M059J (cell line): ENCODE measurements at regions not wholly inside any gene's neighbourhood (a gene's known extent, or its start where the extent isn't known, plus 50 kb on each side); places are given as distances from the start of the nearest gene placed in this dataset.
A peak's percentile ranks its signal among the peaks of the same experiment; 100 is the strongest.

Experiments used
- DNase-seq: peaks from one replicate; pipeline ENCODE4 v3.0.0-alpha.2; 2012; ENCODE audit warnings: low read depth

DNA sequence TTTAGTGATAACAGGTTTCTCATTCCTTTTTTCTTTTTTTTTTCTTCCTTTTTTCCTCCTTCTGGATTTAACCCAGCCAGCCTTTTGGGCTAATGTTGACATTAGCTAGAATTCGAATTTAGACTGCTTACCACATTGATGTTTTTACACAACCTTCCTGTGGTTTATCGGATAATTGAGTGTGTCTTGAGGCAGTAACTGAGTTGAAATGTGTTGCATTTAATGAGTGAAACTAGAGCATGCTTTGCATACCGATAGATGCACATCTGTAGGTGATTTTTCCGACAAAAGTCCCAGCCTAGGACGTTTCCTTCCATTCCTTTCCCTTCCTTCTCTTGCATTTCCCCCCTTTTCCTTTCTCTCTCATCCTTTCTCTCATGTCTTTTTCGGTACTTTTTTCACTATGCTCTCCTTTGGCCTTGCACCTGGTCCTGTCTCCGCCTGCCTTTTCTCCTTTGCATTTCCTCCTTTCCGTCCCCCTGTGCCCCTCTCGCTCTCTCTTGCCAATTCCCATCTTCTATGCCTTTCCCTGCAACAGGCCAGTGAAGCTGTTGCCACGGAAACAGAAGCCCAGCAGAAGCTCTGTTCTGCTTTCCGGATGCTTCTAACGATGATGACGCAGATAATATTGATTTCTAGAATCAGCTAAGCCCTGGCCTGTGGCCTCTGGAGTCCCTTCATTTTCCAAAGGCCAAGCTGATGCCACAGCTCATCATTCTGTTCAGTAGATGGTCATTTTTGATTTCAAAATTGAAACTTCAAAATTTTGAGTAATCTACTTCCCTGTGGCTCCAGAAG lies 76.1 kb downstream of the SLC25A47 start:
- no peak for DNase-seq

DNA sequence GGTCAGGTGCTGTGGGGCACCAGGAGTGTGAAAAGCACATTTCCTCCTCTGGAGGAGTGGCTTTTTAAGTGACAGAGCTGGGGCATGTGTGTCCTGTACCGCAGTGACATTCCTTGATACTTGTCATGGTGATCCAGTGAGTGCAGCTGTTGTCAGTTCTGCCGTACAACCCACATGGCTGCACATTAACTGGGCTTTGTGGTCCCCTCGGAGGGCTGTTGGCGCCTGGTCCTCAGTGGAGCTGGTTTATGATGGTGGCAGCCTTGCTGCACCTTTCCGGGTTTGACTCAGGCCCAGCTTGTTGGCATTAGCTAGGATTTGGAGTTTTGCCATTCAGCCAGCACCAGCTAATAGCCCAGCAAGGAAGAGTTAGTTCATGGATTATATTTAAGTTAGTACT lies 77.0 kb downstream of the SLC25A47 start:
- peak; percentile 26 for DNase-seq

DNA sequence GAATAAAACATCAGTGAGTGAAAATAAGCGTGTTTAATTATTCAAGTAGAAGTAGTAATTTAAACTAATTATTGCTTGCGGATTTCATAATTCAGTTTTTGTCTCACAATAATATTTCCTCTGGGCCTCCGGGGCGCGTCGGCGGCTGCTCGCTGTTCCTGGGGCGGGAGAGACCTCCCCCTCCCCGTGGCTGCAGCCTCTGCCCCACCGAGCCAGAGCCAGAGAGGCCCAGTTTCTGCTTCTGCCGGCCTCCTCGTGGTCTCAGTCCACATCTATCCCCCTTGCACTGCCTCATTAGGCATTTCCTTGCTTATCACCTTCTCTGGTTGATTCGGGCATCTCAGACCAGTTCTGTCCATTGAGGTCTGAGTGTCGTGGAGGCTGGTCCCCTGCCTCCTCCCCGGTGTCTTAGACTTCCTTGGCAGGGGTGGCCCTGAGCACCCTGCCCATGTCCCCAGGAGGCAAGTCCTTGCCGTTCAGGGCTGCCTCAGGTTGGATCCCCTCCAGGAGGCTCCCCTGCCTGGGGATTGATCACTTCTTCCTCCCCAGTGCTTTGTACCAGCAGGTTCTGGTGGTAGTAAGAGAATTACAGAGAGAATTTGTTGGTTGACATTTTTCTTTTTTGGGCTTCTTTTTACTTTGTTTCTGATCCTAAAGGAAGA lies 78.0 kb downstream of the SLC25A47 start:
- DNase-seq, result no peak

DNA sequence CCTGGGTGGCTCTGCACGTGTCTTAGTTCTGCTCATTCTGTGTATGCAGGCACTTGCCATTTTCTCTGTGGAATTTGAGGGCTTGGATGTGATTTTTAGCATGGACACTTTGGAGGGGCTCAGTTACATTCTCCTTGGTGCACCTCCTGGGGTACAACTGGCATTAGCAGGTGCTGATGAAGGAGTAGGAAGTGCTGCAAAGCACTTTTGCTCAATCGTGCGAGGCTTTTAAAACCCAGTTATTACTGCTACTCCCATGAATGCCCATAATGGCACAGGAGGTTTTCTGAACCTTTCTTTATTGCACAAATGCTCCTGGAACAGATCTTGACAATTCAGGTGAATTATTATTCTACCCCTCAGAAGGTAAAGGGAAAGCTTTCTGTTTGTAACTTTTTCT lies 78.7 kb downstream of the SLC25A47 start:
- no peak for DNase-seq

DNA sequence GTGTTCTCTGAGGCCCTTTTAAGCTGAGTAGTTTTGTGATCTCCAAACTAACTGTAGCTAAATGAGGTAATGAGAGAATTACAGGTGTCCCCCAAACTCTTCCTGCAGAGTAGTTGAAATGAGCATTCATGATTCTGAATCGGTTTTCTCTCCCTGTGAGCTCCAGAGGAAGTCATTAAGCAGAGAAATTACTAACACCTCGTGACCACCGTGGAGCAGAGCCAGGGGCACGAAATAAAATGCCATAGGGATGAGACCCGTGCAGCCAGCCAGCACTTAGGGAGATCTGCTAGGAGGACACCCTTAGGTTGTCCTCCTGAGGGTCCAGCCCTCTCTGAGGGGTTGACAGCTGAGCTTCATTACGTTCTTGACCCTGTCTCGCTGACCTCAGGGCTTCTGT lies 79.5 kb downstream of the SLC25A47 start:
- peak; percentile 39 for DNase-seq

DNA sequence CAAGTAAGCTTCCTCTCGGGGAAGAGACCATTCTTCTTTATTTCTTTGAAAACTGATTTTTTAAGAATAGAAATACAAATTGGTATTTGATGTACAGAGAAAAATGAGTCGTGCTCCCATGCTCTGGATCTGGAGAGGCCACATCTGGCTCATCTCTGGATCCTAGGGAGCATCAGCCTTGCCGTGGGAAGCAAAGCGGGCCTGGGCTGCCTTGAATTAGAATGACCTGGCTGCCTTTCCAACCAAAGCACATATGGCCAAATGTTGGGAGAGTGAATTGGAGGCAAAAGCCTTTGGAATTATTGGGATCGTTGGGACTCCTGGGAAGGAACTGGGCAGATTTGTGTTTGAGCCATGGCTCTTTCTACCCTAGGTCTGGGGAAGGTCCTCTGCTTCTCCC lies 80.0 kb downstream of the SLC25A47 start:
- DNase-seq, result no peak

DNA sequence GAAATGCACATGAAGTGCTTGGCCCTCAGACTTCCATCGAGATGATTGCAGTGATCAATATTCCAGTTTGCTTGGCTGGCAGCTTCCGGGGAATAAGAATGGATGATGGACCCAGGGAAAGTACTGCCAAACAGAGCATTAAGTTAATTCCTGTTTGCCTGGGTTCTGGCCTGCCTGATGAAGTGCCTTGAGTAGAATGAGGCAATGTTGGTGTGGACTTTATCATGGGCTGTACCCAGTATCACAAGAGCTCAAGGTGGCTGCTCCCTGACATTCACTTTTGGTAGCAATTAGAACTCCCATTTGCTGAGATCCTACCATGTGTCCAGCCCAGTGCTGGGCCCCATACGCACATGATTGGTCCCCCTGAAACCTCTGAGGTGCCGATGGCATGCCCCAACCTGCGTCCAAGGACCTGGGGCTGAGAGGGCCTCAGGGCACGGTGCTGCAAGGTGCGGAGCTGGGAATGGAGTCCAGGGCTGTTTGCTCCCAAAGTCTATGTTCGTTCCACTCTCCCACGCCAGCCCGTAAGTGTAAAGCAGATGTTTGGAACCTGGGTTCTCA lies 80.7 kb downstream of the SLC25A47 start:
- no peak for DNase-seq

DNA sequence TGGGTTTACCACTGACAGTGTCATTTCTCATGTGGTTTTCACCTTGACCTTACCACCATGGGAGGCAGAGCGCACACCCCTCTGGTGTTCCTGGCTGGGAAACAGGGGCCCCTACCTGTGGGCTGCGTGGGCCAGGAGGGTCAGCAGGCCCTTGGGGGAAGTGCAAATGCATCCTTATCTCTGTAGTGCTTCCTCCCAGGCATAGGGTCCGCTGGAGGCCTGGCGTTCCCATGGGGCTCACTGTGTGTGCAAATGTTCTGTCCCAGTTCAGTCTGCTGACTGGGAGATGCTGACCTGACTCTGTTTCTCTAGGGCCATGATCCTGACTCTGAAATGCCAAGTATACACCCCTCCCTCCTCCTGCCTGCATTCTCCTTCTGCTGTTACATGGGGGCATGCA lies 81.3 kb downstream of the SLC25A47 start:
- no peak for DNase-seq

DNA sequence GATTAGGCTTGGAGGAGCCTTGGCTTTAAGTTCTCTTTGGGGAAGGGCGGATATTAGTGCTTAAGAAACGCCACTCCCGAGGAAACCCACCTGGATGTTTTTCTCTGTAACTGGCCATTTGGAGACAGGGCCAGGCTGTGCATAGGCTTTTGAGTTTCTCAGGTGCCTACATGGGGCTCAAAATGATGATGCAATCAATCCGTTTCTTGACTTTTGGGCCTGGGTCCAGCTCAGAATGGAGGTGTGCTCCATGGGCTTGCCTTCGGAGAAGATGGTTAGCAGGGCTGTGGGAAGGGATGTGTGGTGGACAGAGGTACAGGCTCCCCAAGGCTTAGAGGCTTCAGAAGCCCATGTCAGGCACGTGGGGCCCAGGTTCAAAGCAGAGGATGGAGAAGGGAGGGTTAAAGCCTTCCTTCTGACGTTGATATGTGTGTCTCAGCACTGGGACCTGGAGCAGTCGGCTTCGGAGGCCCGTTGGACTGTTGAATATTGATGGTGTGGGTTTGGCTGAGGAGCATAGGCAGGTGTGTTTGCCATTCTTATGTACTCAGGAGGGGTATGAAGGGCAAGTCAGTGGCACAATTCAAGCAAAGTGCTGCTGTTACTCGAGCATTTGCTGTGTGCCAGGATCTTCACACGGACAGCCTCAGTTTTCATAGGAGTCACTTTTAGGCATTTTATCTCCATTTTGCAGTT lies 82.8 kb downstream of the SLC25A47 start:
- no peak for DNase-seq

DNA sequence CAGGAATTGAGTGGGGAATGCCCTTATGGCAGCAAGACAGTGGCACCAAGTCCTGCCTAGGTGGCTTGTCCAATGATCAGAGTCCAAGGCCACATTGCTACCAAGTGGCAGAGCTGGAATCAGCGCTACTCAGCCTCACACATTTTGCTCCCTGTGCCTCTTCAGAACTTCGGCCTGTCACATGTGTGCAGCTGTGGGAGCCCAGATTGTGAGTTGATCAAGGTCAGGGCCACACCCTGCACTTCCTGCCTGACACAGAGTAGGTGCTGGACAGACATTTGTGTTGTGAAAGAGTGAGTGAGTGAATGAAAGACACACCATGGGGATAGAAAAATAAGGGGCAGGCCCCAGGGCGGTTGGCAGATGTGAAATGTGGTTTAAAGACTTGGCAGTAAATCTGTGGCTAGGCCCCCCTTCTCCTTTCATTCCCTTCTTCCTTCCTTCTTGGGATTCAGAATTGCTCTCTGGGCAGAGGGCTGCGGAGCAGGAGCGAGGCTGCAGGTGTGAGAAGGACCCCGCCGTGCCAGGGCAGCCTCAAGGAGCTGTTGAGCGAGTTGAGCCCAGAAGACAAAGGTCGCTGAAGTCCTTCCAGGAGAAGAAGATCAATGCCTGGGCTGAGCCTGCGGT lies 83.5 kb downstream of the SLC25A47 start:
- DNase-seq, result peak; percentile 52

DNA sequence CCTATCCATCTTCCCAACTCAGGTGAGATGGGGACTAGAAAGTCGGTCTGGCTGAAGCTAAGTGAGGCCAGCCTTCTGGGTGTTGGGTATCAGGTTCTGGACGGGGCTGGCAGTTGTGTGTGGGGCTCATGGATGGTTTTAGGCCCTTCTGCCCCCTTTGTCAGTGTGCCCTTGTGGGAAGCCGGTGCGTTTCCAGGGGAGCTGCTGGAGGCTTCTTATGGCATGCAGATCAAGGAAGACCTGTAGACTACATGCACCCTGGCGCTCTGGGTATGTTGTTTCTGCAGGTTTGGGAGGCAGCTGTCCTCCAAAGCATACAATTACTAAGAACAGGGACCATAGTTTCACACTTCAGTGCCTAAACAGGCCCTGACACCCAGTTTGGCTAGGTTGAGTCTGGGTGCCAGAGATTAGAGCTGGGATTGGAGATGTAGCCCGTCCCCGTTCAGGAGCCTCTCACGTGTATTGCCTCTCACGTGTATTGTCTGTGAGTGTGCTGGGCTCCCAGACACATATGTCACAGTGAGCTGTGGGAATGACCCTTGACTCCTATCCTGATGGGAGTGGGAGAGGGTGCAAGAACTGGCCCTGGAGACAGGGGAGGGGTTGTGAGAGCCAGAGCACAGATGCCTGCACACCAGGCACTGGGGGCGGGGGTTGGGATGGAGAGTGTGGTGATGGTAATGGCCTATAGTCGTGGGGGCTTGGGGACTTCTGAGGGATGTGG lies 84.4 kb downstream of the SLC25A47 start:
- no peak for DNase-seq

DNA sequence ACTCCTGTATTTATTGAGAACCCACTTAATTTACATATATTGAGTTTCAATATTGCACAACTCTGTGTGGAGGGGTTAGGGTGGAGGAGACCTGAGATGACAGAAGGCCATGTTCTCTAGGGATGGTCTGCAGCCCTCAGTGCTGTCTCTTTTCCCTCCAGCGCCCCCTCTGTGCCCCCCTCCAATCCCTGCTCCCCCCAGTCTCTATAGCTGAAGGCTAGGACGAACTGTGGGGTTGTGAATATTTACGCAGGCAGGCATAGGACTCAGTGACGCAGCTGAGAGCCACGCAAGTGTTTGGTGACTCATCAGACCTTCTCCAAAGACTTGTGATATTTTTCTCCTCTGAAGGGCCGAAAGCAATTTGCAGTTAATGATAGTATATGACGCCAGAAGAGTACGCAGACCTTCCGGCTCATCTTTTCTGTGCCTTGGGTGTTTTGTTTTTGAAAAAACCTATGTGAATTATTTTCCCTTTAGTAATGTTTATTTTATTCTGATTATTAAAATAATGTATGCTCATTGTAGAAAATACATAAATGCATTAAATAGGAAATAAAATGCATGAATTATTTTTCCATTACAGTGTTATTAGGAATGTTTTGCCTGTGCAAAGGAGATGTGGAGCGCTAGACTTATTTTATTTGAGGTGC lies 85.3 kb downstream of the SLC25A47 start:
- DNase-seq, result peak; percentile 83

DNA sequence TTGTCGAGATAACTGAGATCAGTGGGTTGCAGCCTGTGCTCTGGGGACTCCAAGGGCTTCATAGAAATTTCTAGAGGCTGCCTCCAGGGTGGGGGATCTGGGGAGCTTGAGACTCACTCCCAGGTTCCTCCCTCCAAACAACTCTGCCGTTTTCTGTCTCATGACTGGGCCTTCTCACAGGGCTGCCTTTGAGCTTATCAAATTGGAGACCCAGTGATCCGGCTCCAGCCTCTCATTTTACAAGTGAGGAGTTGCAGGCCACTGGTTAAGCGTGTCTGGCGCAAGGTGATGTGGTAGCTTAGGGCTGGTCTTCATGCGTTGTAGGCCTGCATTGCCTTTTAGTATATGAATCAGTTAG lies 85.8 kb downstream of the SLC25A47 start:
- DNase-seq, result no peak

DNA sequence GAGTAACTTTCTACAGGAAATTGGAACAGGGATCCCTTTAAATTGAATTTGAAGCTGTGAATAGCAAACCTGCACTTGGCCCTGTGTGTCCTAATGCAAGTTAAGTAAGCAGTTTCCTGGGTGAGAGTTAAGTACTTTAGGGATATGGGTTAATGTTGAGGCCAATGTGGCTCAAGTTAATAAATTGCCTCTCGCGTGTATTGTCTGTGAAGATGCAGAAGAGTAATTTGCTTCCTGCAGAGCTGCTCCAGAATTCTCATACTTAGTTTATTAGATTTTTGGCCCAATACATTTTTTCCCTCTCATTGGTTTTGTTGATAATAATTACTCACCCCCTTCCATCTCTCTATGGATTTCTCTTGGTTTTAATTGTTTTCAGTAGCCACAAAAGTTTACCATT lies 86.5 kb downstream of the SLC25A47 start:
- DNase-seq, result no peak

DNA sequence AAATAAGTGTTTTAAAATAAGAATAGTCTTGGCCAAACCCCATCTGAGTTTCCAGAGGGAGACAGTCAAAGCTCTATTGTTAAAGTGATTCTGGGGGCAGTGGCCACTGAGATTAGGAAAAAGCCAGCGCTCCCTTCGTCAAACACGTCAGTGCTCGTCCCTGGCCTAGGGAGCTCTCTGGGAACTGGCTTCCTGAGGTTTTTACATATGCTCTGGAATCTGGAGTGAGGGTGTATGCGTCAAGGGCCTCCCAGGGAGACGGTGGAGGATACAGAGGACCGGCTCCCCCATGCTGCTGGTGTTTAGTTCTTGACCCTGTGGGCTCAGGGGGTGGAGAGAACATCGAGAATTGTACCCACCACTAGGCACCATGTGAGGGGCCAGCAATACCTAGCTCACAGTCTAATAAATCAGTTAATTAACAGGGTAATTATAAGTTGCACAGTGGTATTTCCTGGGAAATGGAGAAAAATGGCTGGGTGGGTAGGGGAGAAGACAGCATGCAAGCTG lies 87.0 kb downstream of the SLC25A47 start:
- DNase-seq, result peak; percentile 73

DNA sequence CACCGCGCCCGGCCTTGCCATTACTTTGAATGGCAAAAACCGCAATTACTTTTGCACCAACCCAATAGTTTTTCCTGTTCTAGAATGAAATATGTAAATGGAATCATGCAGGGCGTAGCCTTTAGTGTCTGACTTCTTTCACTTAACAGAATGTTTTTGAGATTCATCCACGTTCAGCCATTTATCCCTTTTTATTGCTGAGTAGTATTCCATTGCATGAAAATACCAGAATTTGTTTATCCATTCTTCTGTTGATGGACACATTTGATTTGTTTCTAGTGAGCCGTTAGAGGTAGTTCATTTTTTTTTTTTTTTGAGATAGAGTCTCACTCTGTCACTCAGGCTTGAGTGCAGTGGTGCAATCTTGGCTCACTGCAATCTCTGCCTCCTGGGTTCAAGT lies 90.6 kb downstream of the SLC25A47 start:
- DNase-seq, result no peak

DNA sequence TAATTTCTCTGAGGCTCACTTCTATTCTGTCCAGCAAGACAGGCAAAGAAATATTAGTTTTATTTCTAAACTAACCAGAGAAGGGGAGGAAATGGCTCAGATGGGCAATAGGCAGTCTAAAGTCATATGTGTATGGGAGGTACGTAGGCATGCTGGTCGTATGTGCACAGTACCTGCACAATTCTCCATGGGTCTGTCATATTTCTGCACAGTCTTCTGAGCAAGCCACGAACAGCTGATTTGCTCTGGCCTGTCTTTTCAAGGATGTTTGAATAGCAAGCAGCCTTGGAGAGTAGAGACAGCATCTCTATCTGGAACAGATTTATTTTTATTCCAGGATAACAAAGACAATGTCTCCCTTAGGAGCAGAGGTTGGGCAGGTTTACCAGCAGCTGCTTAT lies 92.1 kb downstream of the SLC25A47 start:
- DNase-seq, result no peak

DNA sequence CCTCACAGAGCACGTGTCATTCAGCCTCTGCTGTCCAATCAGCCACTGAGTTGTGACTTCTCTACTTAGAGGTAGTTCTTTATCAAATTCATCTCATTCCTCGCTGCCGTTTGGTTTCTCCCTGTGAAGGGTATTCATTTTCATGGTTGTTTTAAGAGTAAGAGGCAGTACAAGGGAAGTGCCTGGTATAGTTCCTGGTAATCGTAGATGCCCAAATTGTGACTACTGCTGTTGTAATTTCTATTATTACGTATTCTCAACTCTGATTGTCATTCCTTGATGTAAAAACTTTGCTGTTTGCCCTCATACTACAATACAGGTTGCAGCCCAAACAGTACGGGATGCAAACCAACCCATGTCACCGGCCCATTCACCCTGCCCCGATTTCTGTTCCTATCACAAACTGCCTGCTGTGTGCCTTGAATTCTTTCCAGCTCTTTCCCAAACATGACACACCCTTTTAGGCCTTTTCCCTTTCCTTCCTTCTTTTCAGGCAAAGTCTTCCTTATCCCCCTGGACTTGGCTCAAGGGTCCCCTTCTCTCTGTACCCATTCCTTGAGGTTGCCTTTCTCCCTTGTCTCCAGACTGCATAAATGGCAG lies 93.0 kb downstream of the SLC25A47 start:
- DNase-seq, result no peak

DNA sequence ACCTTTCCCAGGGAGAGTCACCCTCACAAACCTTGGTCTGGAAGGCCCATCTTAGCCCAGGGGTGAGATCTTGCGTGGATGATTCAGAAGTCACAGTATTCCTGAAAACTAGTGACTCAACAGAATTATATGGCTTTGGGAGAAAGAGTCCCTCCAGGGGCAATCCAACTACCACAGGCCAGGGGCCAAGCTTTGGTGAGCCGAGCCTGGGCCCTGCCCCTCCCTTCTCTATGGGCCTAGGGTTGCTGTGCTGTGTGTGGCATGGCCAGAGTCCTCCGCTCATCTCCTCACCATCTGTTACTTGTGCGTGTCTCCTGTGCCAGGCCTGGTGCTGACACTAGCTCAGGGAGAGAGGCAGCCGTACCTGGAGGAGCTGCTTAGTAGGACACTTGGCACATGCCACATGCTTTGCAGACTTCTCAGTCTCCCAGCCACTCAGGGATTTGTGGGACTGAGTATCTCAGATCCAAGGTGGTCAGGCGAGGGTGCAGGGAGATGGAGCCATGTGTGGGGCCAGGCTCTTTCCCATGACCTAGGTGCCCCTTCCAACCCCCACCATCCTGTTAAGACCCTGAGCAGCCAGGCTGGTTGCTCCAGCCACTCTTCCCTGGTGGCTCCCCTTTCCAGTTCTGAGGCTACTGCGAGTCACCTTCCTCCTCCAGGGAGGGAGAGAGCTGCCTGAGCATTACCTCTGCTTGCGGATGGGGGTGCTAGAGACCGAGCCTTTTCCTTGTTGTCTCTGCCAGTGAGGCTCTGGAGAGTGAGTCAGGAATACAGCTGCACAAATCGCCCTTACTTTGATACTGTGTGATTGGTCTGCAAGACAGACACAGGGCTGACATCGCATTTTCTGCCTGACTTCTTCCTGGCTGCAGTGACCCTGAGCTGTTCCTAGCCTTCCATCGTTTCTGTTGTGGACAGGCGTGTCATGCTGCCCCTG lies 94.1 kb downstream of the SLC25A47 start:
- DNase-seq, result peak; percentile 94
